Neural crest cell (in vitro differentiated cells): ENCODE measurements at regions not wholly inside any gene's neighbourhood (a gene's known extent, or its start where the extent isn't known, plus 50 kb on each side); places are given as distances from the start of the nearest gene placed in this dataset.

Experiments used
- DNase-seq: peaks from one replicate; pipeline ENCODE4 v3.0.0; 2021; ENCODE audit warnings: low read depth, mixed read lengths, low spot score
- H3K27ac Mint-ChIP-seq: one replicate; pipeline ENCODE4 v1.8.0; 2021; ENCODE audit warnings: mild to moderate bottlenecking, mixed read lengths; ENCODE audit not compliant: unreplicated experiment
- H3K27me3 Mint-ChIP-seq: 2 replicates; pipeline ENCODE4 v1.8.0; 2021; ENCODE audit warnings: low read depth, mild to moderate bottlenecking, mixed read lengths
- H3K36me3 Mint-ChIP-seq: 2 replicates; pipeline ENCODE4 v1.8.0; 2021; ENCODE audit warnings: low read depth, mild to moderate bottlenecking, mixed read lengths
- H3K4me1 Mint-ChIP-seq: 2 replicates; pipeline ENCODE4 v1.8.0; 2021; ENCODE audit warnings: mixed read lengths
- H3K4me3 Mint-ChIP-seq: one replicate; pipeline ENCODE4 v1.8.0; 2021; ENCODE audit warnings: mild to moderate bottlenecking, mixed read lengths
- H3K9me3 Mint-ChIP-seq: 2 replicates; pipeline ENCODE4 v1.8.0; 2021; ENCODE audit warnings: mixed read lengths
- TF ChIP-seq, protein P1 (sequence below): fragments of 200-600 bp; sonication (generic); conservative IDR thresholded peaks from 2 replicates; pipeline ENCODE4 v1.5.0; 2021; ENCODE audit warnings: antibody characterized with exemption, mild to moderate bottlenecking

GRCh38 chr5:91219091-91219802 lies 163.9 kb downstream of the ARRDC3 start:
- peaks cover 5% of the 10 kb centered on the region for H3K4me1 Mint-ChIP-seq
- TF ChIP-seq, protein P1, sequence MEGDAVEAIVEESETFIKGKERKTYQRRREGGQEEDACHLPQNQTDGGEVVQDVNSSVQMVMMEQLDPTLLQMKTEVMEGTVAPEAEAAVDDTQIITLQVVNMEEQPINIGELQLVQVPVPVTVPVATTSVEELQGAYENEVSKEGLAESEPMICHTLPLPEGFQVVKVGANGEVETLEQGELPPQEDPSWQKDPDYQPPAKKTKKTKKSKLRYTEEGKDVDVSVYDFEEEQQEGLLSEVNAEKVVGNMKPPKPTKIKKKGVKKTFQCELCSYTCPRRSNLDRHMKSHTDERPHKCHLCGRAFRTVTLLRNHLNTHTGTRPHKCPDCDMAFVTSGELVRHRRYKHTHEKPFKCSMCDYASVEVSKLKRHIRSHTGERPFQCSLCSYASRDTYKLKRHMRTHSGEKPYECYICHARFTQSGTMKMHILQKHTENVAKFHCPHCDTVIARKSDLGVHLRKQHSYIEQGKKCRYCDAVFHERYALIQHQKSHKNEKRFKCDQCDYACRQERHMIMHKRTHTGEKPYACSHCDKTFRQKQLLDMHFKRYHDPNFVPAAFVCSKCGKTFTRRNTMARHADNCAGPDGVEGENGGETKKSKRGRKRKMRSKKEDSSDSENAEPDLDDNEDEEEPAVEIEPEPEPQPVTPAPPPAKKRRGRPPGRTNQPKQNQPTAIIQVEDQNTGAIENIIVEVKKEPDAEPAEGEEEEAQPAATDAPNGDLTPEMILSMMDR, result no peak
- H3K27ac Mint-ChIP-seq, result no peak overlapping the region

DNA sequence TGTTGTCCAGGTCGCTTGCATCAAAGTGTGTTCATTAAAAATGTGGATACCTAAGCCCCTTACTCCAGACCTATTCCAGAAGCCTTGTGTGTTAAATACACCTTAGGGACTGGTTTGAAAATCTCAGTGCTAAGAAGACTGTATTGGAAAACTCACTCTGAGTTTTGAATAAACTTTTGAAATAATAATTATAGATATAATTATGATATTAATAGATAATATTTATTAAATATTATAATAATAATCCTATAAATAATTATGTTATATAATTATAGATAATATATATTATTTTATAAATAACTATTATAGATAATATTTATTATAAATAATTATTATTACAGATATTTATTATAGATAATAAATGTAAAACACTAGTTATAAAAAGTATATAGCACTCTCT lies 165.3 kb downstream of the ARRDC3 start:
- no peak overlapping the region for H3K27ac Mint-ChIP-seq
- H3K4me3 Mint-ChIP-seq, result no peak overlapping the region
- no peaks in the 10 kb centered on the region for H3K27me3 Mint-ChIP-seq
- TF ChIP-seq, protein P1, result no peak
- no peak for DNase-seq
- H3K9me3 Mint-ChIP-seq, result no peaks in the 10 kb centered on the region
- H3K36me3 Mint-ChIP-seq, result no peaks in the 10 kb centered on the region
- H3K4me1 Mint-ChIP-seq, result peaks cover 5% of the 10 kb centered on the region

More at GRCh38 chr5:91219091-91219802, 163.9 kb downstream of the ARRDC3 start:
- H3K27me3 Mint-ChIP-seq, result no peaks in the 10 kb centered on the region
- no peak for DNase-seq
- no peaks in the 10 kb centered on the region for H3K36me3 Mint-ChIP-seq
- no peaks in the 10 kb centered on the region for H3K9me3 Mint-ChIP-seq
- H3K4me3 Mint-ChIP-seq, result no peak overlapping the region

DNA sequence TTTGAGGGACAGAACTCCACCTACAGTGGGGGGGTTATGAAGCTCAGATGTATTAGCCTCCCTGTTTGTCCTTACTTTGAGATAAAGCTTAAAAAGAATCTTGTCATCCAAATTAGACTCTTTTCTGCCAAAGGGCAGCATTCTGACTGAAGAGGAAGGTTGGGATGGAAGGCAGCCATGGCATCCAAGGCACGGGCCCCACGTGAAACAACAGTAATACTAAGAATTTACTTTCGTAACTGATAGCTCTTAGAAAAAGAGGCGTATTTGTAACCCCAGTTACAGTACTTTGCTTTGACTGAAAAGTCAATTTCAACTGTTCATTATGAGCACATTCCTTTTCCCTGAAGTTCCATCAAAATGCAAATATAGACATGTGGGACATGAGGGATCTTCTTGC lies 168.5 kb downstream of the ARRDC3 start:
- DNase-seq, result no peak
- Mint-ChIP-seq H3K4me3 (no peak overlapping the region), H3K27me3 (no peaks in the 10 kb centered on the region), H3K4me1 (peaks cover 5% of the 10 kb centered on the region), H3K27ac (no peak overlapping the region), H3K9me3 (no peaks in the 10 kb centered on the region), H3K36me3 (no peaks in the 10 kb centered on the region)
- TF ChIP-seq, protein P1, result no peak
